DMS114 treated with DMSO at 0.1 percent for 48 hours (cell line): ENCODE measurements at regions not wholly inside any gene's neighbourhood (a gene's known extent, or its start where the extent isn't known, plus 50 kb on each side); places are given as distances from the start of the nearest gene placed in this dataset.

Experiments used
- DNase-seq: peaks from one replicate; lab custom pipeline; 2025; ENCODE audit not compliant: unreplicated experiment; lab: John Stamatoyannopoulos, UW

GRCh38 chr2:145303536-145303935 lies 783.6 kb upstream of the ZEB2 start:
- no peak for DNase-seq

- no peak for DNase-seq
Measured at GRCh38 chr2:145302886-145303285, 783.0 kb upstream of the ZEB2 start.

- no peak for DNase-seq
Measured at GRCh38 chr2:145302451-145302850, 782.5 kb upstream of the ZEB2 start.

- no peak for DNase-seq
Measured at GRCh38 chr2:145299368-145299767, 779.4 kb upstream of the ZEB2 start.

- no peak for DNase-seq
Measured at GRCh38 chr2:145292166-145292565, 772.2 kb upstream of the ZEB2 start.

- no peak for DNase-seq
Measured at GRCh38 chr2:145290986-145291385, 771.1 kb upstream of the ZEB2 start.

GRCh38 chr2:145289946-145290345 lies 770.0 kb upstream of the ZEB2 start:
- no peak for DNase-seq

GRCh38 chr2:145288650-145289496 lies 769.0 kb upstream of the ZEB2 start:
- no peak for DNase-seq

GRCh38 chr2:145287736-145288135 lies 767.8 kb upstream of the ZEB2 start:
- DNase-seq: no peak

GRCh38 chr2:145286716-145287275 lies 766.9 kb upstream of the ZEB2 start:
- DNase-seq: no peak

- DNase-seq: no peak
Measured at GRCh38 chr2:145284551-145284950, 764.6 kb upstream of the ZEB2 start.

GRCh38 chr2:145283131-145283530 lies 763.2 kb upstream of the ZEB2 start:
- DNase-seq: no peak

GRCh38 chr2:145277922-145278321 lies 758.0 kb upstream of the ZEB2 start:
- DNase-seq: no peak

- DNase-seq: no peak
Measured at GRCh38 chr2:145273840-145274239, 753.9 kb upstream of the ZEB2 start.

- DNase-seq: no peak
Measured at GRCh38 chr2:145268931-145269330, 749.0 kb upstream of the ZEB2 start.

GRCh38 chr2:145267451-145267850 lies 747.5 kb upstream of the ZEB2 start:
- no peak for DNase-seq

- DNase-seq: no peak
Measured at GRCh38 chr2:145265244-145265643, 745.3 kb upstream of the ZEB2 start.

GRCh38 chr2:145260674-145261073 lies 740.8 kb upstream of the ZEB2 start:
- DNase-seq: no peak

GRCh38 chr2:145260081-145260480 lies 740.2 kb upstream of the ZEB2 start:
- no peak for DNase-seq

GRCh38 chr2:145258903-145259579 lies 739.1 kb upstream of the ZEB2 start:
- DNase-seq: no peak

GRCh38 chr2:145257931-145258330 lies 738.0 kb upstream of the ZEB2 start:
- no peak for DNase-seq

GRCh38 chr2:145256551-145256950 lies 736.6 kb upstream of the ZEB2 start:
- no peak for DNase-seq
